Erythroblast (primary cell): ENCODE measurements at regions not wholly inside any gene's neighbourhood (a gene's known extent, or its start where the extent isn't known, plus 50 kb on each side); places are given as distances from the start of the nearest gene placed in this dataset.

ENCODE experiments used
- GATA1 ChIP-seq: IDR thresholded peaks from 2 replicates; pipeline ENCODE4 v1.6.1; 2011; ENCODE audit warnings: low read depth, mild to moderate bottlenecking, control low read depth, low read length, moderate library complexity
- POLR2A ChIP-seq: IDR thresholded peaks from 2 replicates; pipeline ENCODE4 v1.6.1; 2011; ENCODE audit warnings: mild to moderate bottlenecking, low read length

GRCh38 chr16:79981814-79982213, 381.3 kb upstream of the MAF start:
- TF ChIP-seq POLR2A = no peak
- no peak for TF ChIP-seq GATA1
